GM12865 (cell line): ENCODE measurements at regions not wholly inside any gene's neighbourhood (a gene's known extent, or its start where the extent isn't known, plus 50 kb on each side); places are given as distances from the start of the nearest gene placed in this dataset.

Experiments used
- DNase-seq: peaks from one replicate; pipeline ENCODE4 v3.0.0; 2010; ENCODE audit warnings: low read depth
- H3K4me3 ChIP-seq: 2 replicates; pipeline ENCODE4 v1.5.1; 2011; ENCODE audit warnings: mild to moderate bottlenecking, low read depth, low read length, control low read depth
- TF ChIP-seq, protein P1 (sequence below): IDR thresholded peaks from 2 replicates; pipeline ENCODE4 v1.5.1; 2011; ENCODE audit warnings: low read length, control low read depth, low read depth, inconsistent platforms; ENCODE audit not compliant: insufficient read depth; ENCODE audit errors: missing control alignments

GRCh38 chr5:143880178-143880577 lies 68.2 kb downstream of the HMHB1 start:
- no peak for DNase-seq
- TF ChIP-seq, protein P1, sequence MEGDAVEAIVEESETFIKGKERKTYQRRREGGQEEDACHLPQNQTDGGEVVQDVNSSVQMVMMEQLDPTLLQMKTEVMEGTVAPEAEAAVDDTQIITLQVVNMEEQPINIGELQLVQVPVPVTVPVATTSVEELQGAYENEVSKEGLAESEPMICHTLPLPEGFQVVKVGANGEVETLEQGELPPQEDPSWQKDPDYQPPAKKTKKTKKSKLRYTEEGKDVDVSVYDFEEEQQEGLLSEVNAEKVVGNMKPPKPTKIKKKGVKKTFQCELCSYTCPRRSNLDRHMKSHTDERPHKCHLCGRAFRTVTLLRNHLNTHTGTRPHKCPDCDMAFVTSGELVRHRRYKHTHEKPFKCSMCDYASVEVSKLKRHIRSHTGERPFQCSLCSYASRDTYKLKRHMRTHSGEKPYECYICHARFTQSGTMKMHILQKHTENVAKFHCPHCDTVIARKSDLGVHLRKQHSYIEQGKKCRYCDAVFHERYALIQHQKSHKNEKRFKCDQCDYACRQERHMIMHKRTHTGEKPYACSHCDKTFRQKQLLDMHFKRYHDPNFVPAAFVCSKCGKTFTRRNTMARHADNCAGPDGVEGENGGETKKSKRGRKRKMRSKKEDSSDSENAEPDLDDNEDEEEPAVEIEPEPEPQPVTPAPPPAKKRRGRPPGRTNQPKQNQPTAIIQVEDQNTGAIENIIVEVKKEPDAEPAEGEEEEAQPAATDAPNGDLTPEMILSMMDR, result no peak
- no peak overlapping the region for H3K4me3 ChIP-seq

- TF ChIP-seq, protein P1, result no peak
- DNase-seq, result no peak
- H3K4me3 ChIP-seq, result no peak overlapping the region
Observed at GRCh38 chr5:143882520-143882919, 70.6 kb downstream of the HMHB1 start.

- DNase-seq, result no peak
Observed at GRCh38 chr5:143886096-143886495, 74.1 kb downstream of the HMHB1 start.

GRCh38 chr5:143886651-143887638 lies 75.0 kb downstream of the HMHB1 start:
- no peak overlapping the region for H3K4me3 ChIP-seq
- no peak for DNase-seq
- TF ChIP-seq, protein P1, result no peak

More at GRCh38 chr5:143886096-143886495, 74.1 kb downstream of the HMHB1 start:
- H3K4me3 ChIP-seq, result no peak overlapping the region
- TF ChIP-seq, protein P1, result no peak

DNA sequence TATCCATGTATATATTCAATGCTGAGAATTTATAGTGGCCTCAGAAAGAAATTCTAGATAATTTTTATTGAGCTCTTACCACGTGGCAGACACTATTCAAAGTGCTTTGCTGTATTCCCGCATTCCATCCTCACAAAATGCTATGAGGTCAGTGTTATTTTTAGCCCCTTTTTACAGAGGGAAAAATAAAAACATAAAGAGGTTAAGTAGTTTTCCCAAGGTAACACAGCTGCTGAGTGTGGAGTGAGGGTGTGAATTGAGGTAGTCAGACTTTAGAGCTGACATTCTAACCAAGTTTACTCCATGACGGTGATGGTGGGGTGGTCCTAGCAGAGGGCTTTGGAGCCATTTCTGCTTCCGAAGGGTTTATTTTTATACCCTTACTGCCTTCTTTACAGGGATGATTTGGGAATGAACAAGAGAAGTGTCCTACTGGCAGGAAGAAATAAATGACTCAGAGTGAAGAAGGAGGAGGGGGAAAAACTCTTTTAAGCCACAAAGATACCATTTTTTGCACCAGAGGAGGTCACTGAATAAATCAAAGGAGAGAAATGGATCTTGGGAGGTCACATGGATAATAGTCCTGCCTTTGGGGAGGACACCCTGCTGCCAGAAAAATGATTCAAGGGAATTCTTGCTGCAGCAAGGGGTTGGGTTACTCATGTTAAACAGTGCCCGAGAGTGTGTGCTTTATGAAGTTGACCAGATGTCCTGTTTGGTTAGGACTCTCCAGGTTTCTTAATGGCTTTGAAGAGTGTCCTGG lies 76.1 kb downstream of the HMHB1 start:
- DNase-seq, result no peak
- H3K4me3 ChIP-seq, result no peak overlapping the region
- TF ChIP-seq, protein P1, result no peak

DNA sequence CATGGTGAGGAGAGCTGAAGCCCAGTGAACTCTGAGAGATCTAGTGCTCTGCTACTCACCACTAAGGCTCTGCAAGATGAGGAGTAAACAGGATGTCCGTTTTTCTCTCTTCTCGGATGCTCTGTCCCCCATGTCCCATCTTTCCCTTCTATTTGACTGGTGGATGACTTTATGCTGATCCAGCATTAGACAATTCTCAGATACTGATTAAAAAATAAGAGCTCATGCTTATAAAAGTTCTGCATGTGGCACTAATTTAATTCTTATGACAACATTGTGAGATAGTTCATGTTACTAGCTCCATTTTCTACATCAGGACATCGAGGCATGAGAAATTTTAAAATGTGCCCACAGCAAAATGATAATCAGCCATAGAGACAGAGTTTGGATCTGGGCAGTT lies 77.0 kb downstream of the HMHB1 start:
- no peak overlapping the region for H3K4me3 ChIP-seq
- TF ChIP-seq, protein P1, result no peak
- DNase-seq, result no peak
